Caco-2 (cell line): ENCODE measurements at regions not wholly inside any gene's neighbourhood (a gene's known extent, or its start where the extent isn't known, plus 50 kb on each side); places are given as distances from the start of the nearest gene placed in this dataset.

Experiments used
- BruUV-seq: library from RNA; stranded (reverse); fragments of 400-500 nt; replicated peaks from 2 replicates; lab custom pipeline; 2021; lab: Mats Ljungman, UMichigan
- CTCF ChIA-PET: fragments of 300-600 bp; sonication (Branson Sonifier 250); formaldehyde crosslinking; loops from one replicate; lab custom pipeline; 2022; ENCODE audit warnings: antibody characterized with exemption; lab: Charles Lee
- POLR2A ChIA-PET: fragments of 300-600 bp; sonication (Branson Sonifier 250); formaldehyde crosslinking; loops from one replicate; lab custom pipeline; 2022; ENCODE audit warnings: antibody characterized with exemption; lab: Charles Lee
- DNase-seq, 2 experiments: peaks; one replicate each; pipeline versions ENCODE4 v3.0.0 to v3.0.0-alpha.2; 2020 to 2022
- H3K27me3 ChIP-seq: replicated peaks from 2 replicates; pipeline ENCODE4 v1.6.0; 2011; ENCODE audit warnings: low read length; ENCODE audit not compliant: control insufficient read depth, insufficient read depth
- H3K36me3 ChIP-seq: 2 replicates; pipeline ENCODE4 v1.5.1; 2011; ENCODE audit warnings: low read length; ENCODE audit not compliant: control insufficient read depth, insufficient read depth
- H3K4me1 ChIP-seq: fragments of 250-450 bp; sonication (Bioruptor Pico); 2 replicates; pipeline ENCODE4 v1.5.1; 2020; ENCODE audit warnings: mild to moderate bottlenecking
- H3K4me3 ChIP-seq: 2 replicates; pipeline ENCODE4 v1.5.1; 2011; ENCODE audit warnings: low read depth, mild to moderate bottlenecking, control low read depth, low read length
- H3K9me3 ChIP-seq: fragments of 250-450 bp; sonication (Bioruptor Pico); 2 replicates; pipeline ENCODE4 v1.5.1; 2020; ENCODE audit warnings: mild to moderate bottlenecking, moderate library complexity
- H3K27ac Mint-ChIP-seq: one replicate; pipeline ENCODE4 v1.8.0; 2022; ENCODE audit warnings: mixed read lengths; ENCODE audit not compliant: unreplicated experiment
- H3K27me3 Mint-ChIP-seq: one replicate; pipeline ENCODE4 v1.8.0; 2022; ENCODE audit warnings: mixed read lengths; ENCODE audit not compliant: insufficient read depth, unreplicated experiment
- H3K36me3 Mint-ChIP-seq: one replicate; pipeline ENCODE4 v1.8.0; 2022; ENCODE audit warnings: mild to moderate bottlenecking, mixed read lengths; ENCODE audit not compliant: insufficient read depth, unreplicated experiment
- H3K4me1 Mint-ChIP-seq: one replicate; pipeline ENCODE4 v1.8.0; 2022; ENCODE audit warnings: low read depth, mixed read lengths; ENCODE audit not compliant: unreplicated experiment
- H3K4me3 Mint-ChIP-seq: one replicate; pipeline ENCODE4 v1.8.0; 2022; ENCODE audit warnings: mild to moderate bottlenecking, moderate library complexity, mixed read lengths; ENCODE audit not compliant: unreplicated experiment
- H3K9me3 Mint-ChIP-seq: one replicate; pipeline ENCODE4 v1.8.0; 2022; ENCODE audit warnings: mixed read lengths; ENCODE audit not compliant: unreplicated experiment
- CTCF ChIP-seq, 2 experiments: fragments of 200-600 bp in 1 of 2; IDR thresholded peaks; 1 replicate in 1 of 2; 2 replicates in 1 of 2; pipeline versions ENCODE4 v1.5.1 to v1.8.0; 2011 to 2022; ENCODE audit warnings: antibody characterized with exemption in 1 of 2, control low read depth in 1 of 2, inconsistent platforms in 1 of 2, low read depth in 1 of 2, low read length in 1 of 2, mild to moderate bottlenecking in 1 of 2, moderate library complexity in 1 of 2; ENCODE audit not compliant: insufficient read depth in 1 of 2, severe bottlenecking in 1 of 2, unreplicated experiment in 1 of 2
- intact Hi-C: fragments of 100-400 bp; cut with micrococcal nuclease; formaldehyde crosslinking; loops from one replicate; pipeline ENCODE4 v1.10.0; 2022; ENCODE audit not compliant: unreplicated experiment

GRCh38 chr19:37829526-37829925, 50.1 kb upstream of the ZNF573 start:
- H3K9me3 Mint-ChIP-seq: peaks cover 36% of the 10 kb centered on the region
- Histone ChIP-seq H3K4me3 (no peak overlapping the region), H3K9me3 (0 out of 2 replicates have a peak, but pooled peaks cover 5% of the 10 kb centered on the region), H3K4me1 (no peaks in the 10 kb centered on the region), H3K27me3 (no peaks in the 10 kb centered on the region), H3K36me3 (no peaks in the 10 kb centered on the region)
- POLR2A ChIA-PET: no interaction called here
- H3K27me3 Mint-ChIP-seq: no peaks in the 10 kb centered on the region
- H3K36me3 Mint-ChIP-seq: no peaks in the 10 kb centered on the region
- DNase-seq: no peak
- H3K4me3 Mint-ChIP-seq: no peak overlapping the region
- TF ChIP-seq CTCF (IDR thresholded peaks at IDR 0.05; ENCODE audit: insufficient read depth in 1 of 2, low read depth in 1 of 2, low read length in 1 of 2, severe bottlenecking in 1 of 2, unreplicated experiment in 1 of 2): no peak
- no TSS peak for BruUV-seq
- H3K27ac Mint-ChIP-seq: no peak overlapping the region
- CTCF ChIA-PET: interaction anchor here (0.5 kb wide), 1 partner anchor 16 kb away, joined by 3 read pairs; no protein-coding TSS in a partner anchor
- H3K4me1 Mint-ChIP-seq: no peaks in the 10 kb centered on the region
- intact Hi-C loops: no loop called here
